OCI-M2 (cell line): ENCODE measurements at regions not wholly inside any gene's neighbourhood (a gene's known extent, or its start where the extent isn't known, plus 50 kb on each side); places are given as distances from the start of the nearest gene placed in this dataset.

ENCODE experiments used
- DNase-seq: peaks from one replicate; lab custom pipeline; 2025; ENCODE audit not compliant: unreplicated experiment; lab: John Stamatoyannopoulos, UW

DNA sequence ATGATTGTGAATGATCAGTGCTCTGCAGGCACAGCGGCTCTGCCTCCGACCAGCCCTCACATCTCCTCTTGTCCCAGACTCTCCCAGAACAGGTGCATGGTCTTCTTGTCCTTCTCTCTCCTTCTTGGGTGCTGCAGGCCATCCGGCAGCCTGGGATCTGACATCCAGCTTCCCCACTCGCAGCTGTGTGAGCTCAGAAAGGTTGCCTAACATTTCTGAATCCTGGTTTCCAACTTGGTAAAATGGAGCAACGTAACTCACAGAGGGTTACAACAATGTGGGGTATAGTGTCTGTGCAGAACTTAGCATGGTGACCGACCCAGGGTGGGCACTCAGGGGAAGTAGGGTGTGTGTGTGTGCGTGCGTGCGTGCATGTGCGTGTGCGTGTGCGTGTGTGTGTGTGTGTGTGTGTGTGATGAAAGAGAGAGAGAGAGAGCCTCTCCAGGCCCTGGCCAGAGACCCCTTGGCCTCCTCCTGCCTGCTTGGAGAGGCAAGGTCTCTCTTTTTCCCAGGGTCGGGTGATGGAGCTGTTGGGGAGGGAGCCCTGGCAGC, 110.1 kb downstream of the SNX5 start:
- DNase-seq: no peak

GRCh38 chr20:17857639-17858449, 110.8 kb downstream of the SNX5 start:
- DNase-seq: no peak

DNA sequence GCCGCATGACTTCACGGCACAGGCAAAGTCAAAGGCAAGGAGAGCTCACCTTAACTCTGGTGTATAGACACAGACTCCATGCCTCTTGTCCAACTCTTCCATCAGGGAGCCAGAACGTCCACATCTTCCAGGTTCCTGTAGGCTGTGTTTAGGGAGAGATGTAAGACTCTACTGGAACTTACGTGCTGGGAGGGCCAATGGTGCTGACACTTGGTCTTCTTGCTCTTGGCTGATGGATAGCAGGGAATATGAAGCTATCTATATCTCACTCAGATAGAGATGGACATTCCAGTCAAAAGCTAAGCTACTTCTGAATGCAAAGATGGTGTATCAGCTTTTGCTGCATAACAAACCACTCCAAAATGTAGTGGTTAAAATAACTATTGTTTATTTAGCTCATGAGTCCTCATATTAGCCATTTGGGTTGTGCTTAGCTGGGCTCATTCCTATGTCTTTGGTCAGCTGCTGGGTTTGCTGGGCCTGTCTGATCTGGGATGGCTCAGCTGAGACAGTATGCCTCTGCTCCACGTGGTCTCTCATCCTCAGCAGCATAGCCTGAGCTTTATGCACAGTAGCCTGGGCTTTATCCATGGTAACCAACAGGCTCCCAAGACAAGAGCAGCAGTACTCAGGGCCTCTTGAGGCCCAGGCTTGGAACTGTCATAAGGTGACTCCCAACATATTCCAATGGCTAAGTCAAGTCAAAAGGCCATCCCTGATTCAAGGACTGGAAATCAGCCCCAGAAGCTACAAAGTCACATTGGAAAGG, 111.6 kb downstream of the SNX5 start:
- no peak for DNase-seq

DNA sequence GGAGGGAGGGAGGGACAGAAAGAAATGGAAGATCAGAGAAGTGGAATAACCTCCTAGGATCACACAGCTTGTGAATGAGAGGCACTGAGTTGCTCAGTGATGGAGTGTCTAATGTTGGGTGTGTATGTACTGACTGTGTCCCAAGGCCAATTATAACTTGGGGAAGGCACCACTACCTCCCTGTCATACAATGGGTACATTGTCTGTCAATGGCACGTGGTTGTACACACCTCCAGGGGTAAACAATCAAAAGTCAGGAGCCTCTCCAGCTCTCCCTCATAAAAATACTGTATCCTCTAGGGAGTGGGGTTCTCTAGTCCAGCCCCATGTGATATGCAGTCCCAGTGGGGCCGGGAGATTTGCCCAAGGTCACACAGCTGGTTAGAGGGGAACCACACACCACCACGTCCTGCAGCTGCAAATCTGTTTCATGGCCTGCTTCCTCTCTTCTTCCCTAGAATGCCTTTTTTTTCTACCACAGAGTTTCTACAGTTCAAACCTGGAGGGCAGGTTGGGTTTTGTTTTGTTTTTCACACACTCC, 112.5 kb downstream of the SNX5 start:
- DNase-seq: no peak

GRCh38 chr20:17854307-17854903, 114.2 kb downstream of the SNX5 start:
- no peak for DNase-seq

GRCh38 chr20:17852323-17852722, 116.3 kb downstream of the SNX5 start:
- no peak for DNase-seq

GRCh38 chr20:17850684-17851026, 117.9 kb downstream of the SNX5 start:
- no peak for DNase-seq

- DNase-seq: no peak
Measured at GRCh38 chr20:17849901-17850683, 118.5 kb downstream of the SNX5 start.

DNA sequence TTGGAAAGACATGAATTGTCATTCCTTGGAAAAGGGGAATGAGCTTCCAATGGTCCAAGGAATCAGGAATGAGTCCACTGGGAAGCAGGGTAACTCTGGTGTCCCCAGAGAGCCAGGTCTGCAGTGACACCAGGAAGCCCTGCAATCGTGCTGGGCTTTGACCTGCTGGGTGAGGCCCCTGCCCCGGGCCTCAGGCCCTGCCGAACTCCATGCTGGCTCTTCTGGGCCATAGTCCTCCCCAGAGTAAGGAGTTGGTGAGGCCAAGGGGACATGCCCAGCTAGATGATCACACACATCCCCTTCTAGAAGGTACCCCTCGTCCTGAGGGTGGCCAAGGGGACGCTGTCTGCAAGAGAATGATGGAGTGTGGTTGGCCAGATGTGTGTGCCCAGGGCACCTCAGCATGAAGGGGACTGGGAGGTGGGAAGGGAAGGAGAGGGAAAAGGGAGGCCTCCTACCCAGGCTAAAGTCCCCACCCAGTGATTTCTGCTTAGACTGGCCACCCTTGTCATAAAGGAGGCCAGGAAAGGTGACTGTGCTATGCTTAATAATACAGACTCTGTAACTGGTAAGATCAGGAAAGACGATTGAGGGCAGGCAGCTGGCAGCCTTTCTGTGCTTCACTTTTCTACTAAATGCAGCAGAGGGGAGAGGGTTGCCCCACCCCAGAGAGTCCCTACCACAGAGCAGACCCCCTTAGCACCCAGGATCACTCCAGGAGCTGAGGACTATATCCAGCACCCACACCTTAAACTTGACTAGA, 119.3 kb downstream of the SNX5 start:
- DNase-seq: no peak

DNA sequence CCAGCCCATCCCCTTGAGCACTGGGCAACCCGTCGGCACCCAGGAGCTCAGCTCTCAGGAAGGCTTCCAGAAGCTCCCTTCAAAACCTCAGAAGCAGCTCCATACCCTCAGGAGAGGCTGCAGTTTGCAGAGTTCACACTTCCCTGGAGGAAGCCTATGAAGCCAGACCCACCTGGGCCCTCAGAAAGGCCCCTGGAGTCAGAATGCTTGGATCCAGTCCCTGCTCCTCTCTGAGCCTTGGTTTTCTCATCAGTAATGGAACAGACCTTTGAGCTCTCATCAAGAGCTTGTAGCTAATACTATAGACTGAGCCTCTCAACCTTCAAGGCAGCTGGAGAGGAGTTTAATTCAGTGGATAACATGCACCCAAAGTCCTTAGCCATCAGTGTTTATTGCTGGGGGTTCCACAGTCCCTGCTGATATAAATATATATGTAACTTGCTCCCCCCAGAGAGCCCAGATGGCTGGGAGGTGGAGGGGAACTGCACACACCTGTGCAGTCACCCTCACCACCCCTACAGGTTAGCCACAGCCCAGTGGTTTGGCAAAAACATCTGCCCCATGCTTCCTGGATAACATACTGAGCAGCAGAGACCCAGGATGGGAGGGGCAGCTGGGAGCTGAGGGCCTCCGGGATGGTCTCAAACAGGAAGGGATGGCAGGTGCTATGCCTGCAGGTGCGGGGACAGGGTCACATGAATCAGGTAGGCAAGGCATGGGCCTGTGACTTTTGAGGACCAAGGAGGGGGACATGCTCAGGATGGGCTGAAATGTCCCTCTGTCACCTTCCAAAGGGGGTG, 120.1 kb downstream of the SNX5 start:
- no peak for DNase-seq

- no peak for DNase-seq
Measured at GRCh38 chr20:17845701-17846475, 122.7 kb downstream of the SNX5 start.

DNA sequence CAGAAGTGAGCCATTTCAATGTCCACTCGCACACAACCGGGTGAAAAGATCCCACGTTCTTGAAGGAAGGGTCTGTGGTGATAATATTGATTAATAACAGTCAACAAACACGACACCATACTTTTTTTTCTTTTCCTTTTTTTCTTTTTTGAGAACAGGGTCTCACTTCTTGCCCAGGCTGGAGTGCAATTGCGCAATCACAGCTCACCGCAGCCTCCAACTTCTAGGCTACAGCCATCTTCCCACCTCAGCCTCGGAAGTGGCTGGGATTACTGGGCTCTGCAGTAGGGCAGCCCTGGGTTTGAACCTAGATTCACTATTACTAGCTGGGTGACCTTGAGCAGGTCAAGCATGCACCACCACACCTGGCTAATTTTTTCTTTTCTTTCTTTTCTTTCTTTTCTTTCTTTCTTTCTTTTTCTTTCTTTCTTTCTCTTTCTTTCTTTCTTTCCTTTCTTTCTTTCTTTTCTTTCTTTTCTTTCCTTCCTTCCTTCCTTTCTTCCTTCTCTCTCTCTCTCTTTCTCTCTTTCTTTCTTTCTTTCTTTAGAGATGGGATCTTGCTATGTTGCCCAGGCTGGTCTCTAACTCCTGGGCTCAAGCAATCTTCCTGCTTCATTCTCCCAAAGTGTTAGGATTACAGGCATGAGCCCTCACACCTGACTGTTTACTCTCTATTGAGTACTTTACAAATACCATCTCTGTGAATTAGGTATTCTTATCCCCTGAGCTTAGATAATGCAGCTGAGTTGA, 123.9 kb downstream of the SNX5 start:
- no peak for DNase-seq

DNA sequence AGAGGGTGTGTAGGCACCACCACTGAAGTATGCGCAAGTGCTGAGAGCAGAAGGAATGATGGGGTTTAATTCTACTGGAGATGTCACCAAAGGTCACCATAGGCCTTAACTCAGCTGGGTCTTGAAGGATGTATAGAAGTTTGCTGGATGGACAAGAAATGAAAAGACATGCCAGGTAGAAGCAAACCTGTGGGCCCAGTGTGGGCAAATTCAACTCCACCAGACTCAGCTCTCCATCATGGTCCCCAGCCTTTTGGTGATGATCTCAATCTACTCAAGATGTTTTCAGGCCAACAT, 124.5 kb downstream of the SNX5 start:
- no peak for DNase-seq

DNA sequence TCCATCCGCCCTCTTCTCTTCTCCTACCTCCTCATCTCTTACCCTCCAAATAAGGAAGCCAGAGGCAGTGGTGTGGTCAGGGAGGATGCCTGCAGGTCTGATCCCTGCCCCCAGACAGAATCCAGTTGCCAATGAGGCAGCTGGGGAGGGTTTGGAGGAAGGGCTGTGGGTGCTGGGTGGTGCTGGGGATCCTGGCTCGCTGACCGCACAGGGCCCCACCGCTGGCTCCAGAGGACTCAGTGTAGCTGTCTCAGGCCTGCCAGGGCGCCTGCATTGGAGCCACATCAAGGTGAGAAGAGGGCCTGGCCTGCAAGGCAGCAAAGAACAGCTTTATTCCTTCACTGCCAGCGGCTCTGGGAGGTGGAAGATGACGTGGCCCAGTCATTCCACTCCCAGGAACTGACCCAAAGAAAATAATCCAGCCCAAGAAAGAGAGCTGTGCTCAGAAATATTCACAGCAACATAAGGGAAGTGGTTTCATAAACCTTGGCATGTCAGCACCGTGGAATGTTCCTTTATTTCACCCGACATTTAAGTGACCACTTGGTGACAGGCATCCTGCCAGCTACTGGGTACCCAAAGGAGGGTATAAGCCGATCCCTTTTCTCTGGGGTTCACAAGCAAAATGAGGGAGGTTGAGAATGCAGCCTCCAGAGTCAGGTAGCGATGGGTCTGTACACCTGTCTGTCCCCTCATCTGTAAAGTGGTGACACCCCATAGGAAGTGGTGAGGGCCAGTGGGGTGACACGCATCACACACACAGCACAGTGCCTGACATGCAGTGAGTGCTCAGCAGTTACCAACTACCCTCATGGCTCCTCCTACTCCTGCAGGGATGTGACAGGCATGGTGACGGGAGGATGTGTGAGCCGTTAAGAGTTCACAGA, 125.1 kb downstream of the SNX5 start:
- no peak for DNase-seq

GRCh38 chr20:17841751-17842215, 126.8 kb downstream of the SNX5 start:
- no peak for DNase-seq

DNA sequence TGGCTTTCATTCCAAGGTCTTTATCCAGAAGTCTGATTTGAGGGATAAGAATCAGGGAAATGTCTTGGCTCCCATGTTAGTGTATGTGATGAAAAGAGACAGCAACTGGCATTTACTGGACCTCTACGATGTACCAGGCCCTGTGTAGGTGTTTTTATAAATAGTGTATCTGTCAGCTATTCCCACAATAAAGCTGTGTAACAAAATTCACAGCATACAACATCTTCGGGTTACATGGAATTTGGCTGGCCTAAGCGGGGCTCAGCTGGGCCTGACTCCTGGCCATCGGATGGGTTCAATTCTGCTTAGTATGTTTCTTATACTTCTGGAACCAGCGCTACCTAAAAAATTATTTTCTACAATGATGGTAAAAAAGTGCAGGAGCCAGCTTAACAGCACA, 128.2 kb downstream of the SNX5 start:
- DNase-seq: no peak

DNA sequence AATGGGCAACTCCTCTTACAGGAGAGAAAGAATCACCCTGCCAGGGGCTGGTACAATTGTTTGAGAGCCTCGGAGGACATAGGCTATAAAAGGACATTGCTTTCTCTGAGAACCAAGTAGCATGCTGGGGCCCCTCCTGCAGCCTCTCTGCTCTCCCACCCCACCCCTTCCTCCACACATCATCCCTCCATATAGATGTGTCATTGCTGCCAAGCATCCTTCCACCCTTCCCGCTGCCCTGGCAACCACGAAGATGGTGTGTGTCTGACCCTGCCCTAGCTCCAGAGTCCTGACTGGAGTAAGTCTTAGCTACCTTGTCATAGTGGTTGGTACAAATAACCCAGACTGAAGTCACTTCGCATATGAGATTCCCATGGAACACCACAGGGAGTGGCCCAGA, 129.7 kb downstream of the SNX5 start:
- no peak for DNase-seq
